Prostate gland (tissue), 2 donors: ENCODE measurements at regions not wholly inside any gene's neighbourhood (a gene's known extent, or its start where the extent isn't known, plus 50 kb on each side); places are given as distances from the start of the nearest gene placed in this dataset.

Experiments
- CTCF ChIP-seq, 4 experiments: fragments of 200-600 bp in 2 of 4; fragments of 450-650 bp in 2 of 4; sonication (generic) in 2 of 4; IDR thresholded peaks; 1 replicate in 3 of 4; 2 replicates in 1 of 4; pipeline ENCODE4 v1.5.1; 2016 to 2019; ENCODE audit warnings: antibody characterized with exemption in 4 of 4, mild to moderate bottlenecking in 2 of 4, moderate library complexity in 2 of 4
- POLR2A ChIP-seq: fragments of 450-650 bp; IDR thresholded peaks from one replicate; pipeline ENCODE4 v1.6.1; 2016; ENCODE audit warnings: antibody characterized with exemption, mild to moderate bottlenecking

- TF ChIP-seq POLR2A (no peak), CTCF (IDR thresholded peaks at IDR 0.05) (no peak)
Observed at GRCh38 chr1:115522386-115522785, 119.4 kb upstream of the VANGL1 start.
